HT-29 (cell line): ENCODE measurements at regions not wholly inside any gene's neighbourhood (a gene's known extent, or its start where the extent isn't known, plus 50 kb on each side); places are given as distances from the start of the nearest gene placed in this dataset.

Experiments used
- DNase-seq: peaks from one replicate; pipeline ENCODE4 v3.0.0-alpha.2; 2015; ENCODE audit warnings: low spot score

DNA sequence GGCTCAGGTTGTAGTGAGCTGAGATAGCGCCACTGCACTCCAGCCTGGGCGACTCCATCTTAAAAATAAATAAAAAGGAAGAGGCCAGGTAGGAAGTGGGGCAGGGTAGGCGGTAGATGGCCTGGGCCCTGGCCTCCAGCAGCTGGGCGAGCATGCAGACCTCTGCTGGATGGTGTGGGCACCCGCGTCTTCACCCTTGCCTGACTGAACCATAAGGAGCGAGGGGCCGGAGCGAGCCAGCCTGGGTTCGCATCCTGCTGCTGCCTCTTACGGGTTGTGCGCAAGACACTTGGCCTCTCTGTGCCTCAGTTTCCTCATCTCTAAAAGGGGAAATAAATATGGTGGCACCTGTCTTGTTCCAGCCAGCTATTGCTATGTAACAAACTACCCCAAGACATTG, 146.1 kb upstream of the GSE1 start:
- no peak for DNase-seq

DNA sequence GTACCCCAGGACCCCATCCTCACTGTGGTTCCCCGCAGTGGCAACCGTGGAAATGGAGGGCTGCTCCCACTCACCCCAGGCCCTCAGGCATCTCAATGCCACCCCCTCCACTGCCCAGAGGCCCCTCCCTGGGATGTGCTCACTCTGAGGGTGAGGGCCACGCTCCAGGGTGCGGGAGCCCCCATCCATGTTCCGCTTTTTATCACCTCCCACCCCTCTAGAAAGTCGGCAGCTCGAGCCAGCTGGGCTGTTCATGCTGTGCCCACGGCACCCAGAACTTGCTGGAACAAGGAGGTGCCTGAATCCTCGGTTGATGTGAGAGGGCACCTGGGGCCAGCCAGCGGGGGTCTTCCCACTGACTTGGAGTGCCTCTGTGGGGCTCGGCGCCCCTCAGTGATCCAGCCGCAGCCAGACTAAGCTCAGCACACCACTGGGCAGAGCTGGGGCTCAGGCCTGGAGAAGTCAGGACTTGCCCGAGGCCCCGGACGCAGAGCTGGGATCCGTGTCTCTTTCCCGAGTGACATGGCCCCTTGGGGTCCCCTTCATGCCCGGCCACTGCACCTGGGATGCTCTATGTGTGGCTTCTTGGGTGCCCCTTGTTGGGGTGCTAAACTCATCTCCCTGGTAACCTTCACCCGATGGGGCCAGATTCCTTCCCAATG, 143.1 kb upstream of the GSE1 start:
- no peak for DNase-seq

DNA sequence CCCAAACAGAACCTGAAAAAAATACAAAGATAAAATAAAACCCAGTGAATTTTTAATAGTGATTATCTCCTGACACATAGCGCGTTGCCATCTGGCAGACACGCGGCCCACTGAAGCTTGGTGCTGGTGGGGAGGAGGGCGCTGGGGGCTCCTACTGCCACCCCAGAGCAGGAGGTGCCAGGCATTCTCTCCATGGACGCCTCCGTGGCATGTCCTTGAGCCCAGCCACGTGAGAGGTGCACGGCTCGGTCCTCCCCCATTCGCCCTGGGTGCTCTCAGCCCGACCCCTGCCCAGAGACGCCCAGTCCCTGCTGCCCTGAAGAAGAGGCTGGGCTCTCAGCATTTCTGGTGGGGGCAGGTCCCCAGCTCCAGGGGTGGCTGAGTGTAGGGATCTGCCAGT, 142.2 kb upstream of the GSE1 start:
- DNase-seq: no peak

DNA sequence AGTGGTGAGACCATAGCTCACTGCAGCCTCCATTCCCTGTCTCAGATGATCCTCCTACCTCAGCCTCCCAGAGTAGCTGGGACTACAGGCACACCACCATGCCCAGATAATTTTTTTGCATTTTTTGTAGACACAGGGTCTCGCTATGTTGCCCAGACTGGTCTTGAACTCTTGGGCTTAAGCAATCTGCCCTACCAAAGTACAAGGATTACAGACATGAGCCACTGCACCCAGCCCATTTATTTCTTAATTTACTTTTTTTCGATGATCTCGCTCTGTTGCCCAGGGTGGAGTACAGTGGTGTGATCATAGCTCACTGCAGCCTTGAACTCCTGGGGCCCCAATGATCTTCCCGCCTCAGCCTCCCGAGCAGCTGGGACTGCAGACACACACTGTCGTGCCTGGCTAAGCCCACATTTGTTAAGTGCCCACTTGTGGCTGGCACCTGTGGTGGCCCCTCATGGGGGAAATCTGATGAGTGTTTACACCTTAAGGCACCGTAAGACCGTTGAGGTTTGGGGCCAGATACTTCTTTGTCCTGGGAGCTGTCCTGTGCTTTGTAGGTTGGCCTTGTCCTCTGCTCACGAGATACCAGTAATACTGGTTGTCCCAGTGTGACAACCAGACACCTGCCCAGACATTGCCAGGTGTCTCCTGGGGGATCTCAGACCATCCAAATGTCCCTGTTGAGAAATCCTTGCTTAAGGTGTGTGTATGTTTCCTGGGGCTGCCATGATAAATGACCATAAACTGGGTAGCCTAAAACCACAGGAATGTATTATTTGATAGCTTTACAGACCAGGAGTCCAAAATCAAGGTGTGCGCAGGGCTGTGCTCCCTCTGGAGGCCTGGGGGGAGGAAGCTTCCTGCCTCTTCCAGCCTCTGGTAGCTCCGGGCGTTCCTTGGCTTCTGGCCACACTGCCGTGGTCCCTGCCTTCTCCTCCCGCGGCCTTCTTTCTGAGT, 141.4 kb upstream of the GSE1 start:
- peak; percentile 61 for DNase-seq

DNA sequence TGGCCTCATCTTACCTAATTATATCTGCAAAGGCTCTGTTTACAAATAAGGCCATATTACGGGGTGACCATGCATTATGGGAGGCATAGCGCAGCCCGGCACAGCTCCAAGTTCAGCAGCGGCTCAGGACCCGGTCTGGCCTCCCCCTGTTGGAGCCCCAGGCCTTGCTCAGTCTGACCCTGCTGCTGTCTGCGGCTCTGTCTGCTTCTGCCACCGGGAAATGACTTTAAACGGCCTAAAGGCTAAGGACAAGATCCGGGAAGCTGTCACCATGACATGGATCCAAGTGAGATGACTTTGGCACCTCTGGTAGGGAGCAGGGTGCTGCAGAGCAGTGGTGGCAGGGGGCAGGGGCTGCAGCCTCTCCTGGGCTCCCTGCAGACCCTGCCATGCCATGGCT, 140.6 kb upstream of the GSE1 start:
- no peak for DNase-seq

DNA sequence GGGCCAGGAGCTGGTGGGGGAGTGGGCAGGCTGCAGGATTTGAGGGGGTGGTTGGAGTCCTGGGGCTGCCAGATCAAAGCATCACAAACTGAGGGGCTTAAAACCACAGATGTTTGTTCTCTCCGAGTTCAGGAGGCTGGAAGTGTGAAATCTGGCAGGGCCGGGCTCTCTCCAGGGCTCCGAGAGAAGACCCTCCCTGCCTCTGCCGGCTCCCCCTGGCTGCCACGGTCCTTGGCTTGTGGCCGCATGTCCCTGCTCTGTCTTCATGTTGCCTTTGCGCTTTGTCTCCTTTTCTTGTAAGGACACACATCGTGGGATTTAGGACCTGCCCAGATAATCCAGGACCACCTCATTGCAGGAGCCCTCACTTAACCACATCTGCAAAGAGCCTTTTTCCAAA, 139.8 kb upstream of the GSE1 start:
- DNase-seq: no peak

DNA sequence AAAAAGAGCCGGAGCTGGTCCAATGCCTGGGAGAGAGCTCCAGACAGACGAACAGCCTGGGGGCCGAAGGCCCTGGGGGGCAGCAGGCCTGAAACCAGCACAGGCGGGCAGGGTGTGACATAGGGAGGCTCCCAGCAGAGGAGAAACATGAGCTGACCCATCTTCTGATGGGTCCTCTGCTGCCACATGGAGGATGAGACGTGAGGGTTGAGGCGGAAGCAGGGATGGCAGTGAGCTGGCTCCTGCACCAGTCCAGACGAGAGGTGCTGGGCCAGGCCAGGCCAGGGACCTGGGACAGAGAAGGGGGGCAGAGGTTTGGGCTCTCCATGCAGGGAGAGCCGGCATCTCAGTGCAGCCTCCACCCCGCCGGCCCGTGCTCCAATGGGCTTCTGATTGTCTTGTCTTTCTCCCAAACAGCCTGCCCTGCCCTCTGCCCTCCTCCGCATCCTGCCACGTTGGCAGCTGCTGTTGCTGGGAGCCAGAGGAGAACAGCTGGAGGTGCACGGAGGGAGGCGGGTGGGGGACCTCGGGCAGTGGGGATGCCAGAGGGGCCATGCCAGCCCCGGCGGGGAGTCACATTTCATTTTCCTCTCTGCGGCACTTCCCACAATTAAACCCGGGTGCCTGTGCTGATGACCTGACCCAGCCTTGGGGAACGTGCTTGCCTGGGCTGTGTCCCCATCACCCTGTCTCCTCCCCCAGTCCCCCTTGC, 139.1 kb upstream of the GSE1 start:
- DNase-seq: no peak

DNA sequence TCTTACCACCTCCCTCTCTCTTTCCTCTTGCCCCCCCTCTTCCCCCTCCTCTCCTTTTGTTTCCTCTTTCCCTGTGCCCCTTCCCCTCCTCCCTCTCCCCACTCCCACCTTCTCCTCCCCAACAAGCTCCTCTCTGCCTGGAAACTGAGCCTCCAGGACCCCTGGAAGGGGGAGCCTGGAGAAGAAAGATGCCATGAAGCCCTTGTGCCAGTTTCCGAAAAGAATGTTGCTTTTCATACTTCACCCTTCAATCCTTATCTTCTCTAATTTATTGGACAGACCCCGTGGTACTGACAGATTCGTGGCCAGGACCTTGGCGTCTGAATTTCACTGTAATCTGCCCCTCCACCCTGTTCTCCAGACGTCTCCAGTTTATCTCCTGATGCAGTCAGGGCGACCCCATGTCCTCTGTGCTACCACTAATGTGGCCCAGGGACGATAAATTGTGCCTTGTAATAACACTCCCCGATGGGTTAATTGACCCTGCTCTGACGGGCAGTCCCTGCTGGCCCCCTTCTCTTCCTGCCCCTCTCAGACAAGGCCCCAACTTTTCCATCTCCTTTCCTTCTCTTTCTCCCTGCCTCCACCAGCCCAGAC, 138.4 kb upstream of the GSE1 start:
- DNase-seq: no peak

DNA sequence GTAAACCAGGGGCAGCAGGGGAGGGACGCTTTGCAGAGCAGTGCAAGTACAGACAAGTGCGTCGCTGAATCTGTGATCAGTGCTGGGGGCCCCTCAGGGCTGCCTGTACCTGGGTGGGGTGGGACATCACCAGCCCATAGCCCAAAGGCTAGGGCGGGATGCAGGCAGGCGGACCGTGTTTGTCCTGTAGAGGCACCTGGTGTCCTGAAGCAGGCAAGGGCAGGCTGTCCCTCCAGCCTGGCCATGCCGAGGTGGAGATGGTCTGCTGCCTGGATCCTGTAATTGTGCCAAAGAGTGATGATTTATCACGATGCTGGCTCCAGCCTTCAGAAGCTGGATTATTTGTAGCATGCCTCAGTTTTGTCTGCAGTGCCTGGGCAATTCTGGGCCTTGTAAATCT, 137.9 kb upstream of the GSE1 start:
- DNase-seq: no peak

DNA sequence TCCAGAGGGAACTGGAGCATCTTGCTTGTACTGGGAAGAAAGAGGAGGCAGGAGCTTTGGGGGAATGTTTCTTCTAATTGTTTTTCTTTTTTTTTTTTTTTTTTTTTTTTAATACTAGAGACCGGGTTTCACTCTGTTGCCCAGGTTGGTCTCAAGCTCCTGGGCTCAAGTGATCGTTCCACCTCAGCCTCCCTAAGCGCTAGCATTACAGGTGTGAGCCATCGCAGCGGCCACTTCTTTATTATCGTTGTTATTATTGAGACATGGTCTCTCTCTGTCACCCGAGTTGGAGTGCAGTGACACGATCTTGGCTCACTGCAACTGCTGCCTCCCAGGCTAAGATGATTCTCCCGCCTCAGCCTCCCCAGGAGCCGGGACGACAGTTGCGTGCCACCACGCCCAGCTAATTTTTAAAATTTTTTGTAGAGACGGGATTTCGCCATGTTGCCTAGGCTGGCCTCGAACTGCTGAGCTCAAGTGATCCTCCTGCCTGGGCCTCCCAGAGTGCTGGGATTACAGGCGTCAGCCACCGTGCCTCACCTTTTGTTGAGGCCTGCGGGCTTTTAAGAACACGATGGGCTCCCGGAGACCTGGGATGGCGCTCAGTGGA, 137.3 kb upstream of the GSE1 start:
- no peak for DNase-seq

DNA sequence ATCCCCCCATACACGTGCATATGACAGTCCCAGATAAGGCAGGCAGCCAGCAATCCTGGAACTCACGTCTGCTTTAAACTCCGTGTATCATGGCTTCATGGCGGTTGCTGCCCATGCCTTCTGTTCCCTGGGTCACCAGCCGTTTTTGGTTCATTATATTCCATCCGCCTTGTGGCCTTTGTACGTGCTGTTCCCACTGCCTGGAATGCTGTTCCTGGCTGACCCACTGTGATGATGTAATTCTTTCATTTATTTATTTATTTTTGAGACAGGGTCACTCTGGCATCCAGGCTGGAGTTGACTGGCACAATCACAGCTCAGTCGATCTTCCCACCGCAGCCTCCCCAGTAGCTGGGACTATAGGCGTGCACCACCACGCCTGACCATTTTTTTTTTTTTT, 136.7 kb upstream of the GSE1 start:
- no peak for DNase-seq

DNA sequence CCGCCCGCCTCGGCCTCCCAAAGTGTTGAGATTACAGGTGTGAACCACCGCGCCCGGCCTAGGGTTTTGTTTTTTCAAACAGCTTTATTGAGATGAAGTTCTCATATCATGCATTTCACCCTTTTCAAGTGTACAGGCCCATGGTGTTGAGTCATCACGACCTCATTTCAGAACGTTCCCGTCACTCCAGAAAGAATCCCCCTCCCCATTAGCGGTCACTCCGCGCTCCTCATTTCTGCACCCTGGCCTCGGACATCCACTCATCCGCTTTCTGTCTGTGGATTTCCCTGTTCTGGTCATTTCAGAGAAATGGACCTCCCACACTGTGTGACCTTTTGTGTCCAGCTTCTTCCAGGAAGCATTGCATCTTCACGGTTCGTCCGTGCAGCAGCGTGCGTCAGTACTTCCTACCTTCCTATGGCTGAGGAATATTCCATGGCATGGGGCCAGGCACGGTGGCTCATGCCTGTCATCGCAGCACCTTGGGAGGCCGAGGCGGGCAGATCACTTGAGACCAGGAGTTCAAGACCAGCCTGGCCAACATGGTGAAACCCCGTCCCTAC, 135.2 kb upstream of the GSE1 start:
- no peak for DNase-seq

DNA sequence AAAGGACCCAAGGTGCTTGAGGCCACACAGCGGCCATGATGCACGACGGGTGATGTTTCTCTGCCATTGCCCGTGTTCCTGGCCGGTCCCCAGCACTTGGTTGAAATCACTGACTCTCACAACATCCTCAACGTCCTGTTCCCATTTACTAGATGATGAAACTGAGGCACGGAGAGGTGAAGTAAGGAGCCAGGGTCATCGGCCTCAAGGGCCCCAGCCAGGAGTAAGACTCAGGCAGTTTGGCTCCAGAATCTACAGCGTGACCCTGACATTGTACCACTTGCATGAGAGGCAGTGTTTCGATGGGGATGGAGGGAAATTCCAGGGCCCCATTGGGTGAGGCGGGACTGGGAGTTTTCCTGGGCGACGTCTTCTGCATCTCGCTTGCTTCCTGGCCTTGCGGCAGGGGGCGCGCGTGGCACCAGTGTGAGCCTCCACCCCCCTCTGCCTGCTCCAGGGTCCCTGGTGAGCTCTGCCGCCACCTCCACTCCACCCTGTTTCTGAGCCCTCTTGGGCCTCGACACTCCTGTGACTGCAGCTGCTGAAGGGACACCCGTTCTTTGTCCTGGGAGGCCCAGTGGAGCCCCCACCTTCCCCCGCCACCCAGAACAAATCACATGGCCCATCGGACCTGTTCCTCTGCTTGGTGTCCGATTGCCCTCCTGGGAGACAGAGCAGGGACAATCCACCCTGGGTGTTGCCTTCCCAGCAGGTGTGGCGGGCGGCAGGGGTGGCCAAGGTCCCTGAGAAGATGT, 133.0 kb upstream of the GSE1 start:
- peak; percentile 75 for DNase-seq

DNA sequence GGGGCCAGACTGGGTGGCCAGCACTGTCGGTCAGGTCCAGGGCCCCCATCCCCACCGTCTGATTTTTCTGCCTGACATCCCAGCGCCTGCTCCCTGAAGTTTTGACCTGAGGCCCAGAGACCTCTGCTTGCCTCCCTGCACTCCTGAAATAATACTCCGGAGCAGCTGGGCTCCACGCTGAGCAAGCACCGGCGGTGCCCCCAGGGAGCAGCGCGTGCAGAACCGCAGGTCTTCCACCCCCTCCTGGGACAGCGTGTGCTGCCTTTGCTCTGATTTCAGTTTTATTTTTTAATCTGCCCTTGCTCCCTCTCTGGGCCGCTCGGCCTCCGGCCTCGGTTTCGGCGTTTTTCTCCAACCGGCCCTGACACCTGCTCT, 132.4 kb upstream of the GSE1 start:
- DNase-seq: no peak

DNA sequence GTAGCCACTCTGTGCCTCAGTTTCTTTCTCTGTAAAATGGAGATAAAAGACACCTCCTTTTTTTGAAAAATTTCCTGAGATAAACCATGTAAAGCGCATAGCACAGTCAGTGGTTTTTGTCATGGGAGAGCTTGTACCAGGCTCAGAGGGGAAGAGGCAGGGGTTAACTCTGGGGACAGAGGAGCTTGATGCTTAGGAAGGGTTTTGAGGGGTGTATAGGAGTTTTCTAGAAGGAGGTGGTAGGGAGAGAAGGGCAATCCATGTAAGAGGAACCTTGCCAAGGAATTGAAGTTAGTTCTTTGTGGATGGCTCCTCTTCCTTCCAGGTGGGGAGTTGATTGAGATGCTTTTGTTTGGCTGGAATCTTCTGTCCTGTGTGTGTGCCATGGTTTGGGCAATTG, 131.9 kb upstream of the GSE1 start:
- DNase-seq: no peak

DNA sequence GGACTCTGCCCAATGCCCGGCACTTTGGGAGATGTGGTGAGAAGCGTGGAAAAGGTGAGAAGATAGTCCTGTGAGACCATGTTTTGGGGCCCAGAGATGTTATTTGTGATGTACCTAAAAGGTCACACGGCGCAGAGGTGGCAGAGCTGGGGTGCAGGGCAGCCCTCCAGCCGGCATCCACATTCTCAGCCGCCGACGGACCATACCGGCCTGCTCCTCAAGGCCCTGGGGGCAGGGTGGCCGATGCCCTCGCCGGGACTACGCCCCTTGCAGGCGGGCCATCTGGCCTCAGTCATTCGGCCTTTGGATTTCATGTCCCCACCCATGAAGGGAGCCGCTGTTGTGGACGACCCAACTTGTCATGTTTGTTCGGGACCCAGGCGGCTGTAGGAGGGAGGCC, 131.4 kb upstream of the GSE1 start:
- DNase-seq: no peak

DNA sequence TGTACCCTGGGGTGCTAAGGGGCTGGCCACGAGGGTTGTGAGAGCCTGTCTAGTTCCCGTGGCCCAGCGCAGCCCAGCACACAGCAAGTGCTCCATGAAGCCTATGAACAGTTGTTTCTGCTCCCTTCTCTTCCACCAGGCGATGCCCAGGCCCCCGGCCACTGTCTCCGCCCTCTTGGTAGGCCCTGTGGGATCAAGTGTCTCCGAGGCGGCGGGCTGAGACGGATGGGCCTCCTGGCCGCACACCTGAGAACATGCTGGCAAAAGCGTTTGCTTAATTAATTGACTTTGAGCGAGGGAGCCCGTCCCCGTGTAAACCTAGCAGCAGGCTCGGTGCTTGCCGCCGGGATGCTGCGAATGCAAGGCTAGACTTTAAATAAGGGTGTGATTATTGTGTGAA, 129.7 kb upstream of the GSE1 start:
- DNase-seq: no peak

DNA sequence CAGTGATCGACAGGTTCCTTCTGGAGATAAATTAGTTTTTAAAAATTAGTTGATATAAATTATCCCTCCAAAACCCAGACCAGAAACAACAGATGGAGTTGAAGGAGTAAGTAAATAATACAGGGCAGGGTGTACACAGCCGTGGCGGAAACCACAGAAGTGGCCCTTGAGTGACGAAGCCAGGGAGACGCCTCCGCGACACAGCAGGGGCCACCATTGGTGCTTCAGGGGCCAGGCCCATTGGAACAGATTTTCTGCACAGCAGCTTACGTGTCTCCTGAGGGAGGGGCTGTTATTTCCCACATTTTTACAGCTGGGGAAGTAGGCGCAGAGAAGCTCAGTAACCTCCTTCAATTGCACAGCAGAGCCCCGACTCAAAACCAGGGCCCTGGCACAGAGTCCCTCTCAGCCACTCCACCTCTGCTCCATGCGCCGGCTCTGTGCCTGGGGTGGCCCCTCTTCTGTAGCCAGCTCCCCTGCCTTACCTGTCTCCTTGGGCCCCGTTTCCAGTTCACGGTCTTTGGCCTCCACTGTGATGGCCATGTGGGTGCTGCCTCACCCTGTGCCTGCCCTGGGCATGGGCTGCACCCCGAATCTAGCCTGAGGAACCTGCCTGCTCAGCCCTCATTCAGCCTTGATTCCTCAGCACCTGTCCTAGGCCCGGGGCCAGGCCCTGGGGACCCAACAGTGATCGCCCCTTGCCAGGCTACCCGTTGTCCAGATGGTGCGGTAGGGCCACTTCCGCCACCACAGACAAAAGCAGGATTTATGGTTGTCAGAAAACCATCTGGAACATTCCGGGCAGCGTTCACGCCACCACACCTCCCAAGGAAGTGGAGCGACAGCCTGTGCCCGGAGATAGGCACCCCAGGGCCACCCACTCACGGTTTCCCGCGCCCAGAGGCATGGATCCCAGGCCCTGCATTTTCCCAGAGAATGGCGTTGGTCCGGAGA, 128.5 kb upstream of the GSE1 start:
- DNase-seq: no peak

DNA sequence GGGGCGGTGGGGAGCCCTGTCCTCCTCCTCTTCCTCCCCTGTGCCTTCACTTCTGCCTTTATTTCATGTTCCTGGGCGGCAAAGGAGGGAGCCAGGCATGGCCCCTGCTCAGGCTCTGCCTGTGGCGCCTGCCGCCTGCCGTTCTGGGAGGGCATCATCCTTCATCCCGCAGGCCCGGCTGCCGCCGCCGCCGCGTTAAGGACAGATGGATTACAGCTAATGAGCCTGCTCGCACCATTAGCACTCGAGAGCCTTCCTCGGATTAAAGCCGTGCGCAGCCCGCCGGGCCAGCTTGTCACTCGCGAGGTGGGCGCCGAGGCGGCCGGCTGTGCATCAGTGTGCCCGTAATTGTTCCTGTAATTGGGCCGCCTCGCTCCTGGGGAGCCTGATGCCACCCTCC, 127.7 kb upstream of the GSE1 start:
- DNase-seq: no peak
